Right lung (tissue), 2 donors: ENCODE measurements at regions not wholly inside any gene's neighbourhood (a gene's known extent, or its start where the extent isn't known, plus 50 kb on each side); places are given as distances from the start of the nearest gene placed in this dataset.
A peak's percentile ranks its signal among the peaks of the same experiment; 100 is the strongest.

Source experiments
- DNase-seq, 2 donors: peaks; one replicate each; pipeline ENCODE4 v3.0.0-alpha.2; 2013

DNA sequence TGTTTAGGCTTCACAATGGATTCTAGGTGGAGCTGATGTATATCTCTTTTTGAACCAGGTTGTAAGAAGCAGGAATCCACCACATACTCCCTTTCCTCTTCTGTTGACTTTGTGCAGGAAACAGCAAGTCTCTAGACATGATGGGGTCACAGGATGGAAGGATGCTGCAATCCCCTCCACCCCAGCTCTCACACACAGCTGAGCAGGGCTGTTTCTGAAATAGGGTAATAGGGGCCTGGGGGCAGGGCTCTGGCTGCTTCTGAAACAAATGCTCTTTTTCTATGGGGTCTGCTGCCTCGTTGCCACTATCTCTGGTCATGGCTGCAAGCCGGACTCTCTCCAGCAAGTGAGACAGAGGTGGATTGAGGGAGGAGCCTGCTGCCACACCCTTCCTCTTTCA is 148.9 kb downstream of the SOX11 start:
- DNase-seq = no peak

DNA sequence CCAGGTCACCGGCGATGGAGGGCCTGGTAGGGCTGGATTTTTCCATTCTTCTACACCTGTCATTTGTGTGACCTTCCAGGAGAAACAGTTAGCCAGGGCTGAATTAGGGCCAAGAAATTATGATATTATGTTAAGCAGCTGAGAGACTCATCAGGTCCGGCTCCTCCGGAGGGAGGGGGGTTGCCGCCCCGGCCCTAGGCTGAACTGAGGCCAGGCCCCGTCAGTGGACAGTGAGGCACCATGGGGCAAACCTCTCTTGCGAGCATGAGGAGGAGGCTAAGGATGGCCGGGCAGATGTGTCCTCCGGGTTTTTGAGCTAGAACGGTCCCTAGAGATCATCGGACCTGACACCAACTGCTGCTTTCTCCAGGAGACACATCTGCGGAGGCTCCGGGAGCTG is 150.1 kb downstream of the SOX11 start:
- no peak for DNase-seq

DNA sequence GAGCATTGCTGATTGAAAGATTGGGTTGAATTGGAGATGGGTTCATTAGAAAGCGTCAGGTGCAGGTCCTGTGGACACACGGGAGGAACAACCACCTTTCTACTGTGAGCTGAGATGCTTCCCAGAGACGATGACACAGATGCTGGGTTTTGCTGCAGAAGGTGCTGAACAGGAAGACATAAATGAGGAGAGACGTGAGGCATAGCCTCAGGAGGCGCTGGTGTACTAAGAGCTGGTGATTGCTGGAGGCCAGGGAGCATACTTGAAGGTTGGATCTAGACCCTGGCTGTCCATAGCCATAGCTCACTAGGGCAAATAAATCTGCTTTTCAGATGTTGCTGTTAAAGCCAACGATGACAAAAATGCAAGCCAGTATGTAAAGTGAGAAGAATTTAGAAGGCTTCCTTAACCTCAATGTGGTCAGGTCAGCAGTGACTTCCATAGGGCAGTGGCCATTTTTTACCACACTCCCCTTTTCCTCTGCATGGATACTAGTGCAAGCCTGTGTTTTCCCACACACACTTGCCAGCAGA is 153.7 kb downstream of the SOX11 start:
- DNase-seq = no peak

DNA sequence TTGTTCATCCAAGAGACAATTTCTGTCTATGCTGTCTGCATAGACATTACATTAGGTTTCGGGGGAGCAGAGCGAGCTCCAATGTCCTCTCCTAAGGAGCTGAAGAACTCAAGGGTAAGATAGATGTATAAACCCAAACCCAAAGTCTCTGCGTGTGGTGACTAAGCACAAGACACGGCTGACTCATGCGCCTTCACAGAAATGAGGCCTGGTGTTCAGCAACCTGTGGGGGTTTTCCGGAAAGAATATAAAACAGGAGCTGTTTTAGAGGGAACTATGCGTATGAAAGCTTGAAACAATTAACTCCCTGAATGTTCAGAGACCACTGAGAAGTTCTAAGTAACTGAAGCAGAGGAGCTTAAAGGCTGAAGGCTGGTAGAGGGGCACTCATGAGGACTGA is 154.7 kb downstream of the SOX11 start:
- no peak for DNase-seq

DNA sequence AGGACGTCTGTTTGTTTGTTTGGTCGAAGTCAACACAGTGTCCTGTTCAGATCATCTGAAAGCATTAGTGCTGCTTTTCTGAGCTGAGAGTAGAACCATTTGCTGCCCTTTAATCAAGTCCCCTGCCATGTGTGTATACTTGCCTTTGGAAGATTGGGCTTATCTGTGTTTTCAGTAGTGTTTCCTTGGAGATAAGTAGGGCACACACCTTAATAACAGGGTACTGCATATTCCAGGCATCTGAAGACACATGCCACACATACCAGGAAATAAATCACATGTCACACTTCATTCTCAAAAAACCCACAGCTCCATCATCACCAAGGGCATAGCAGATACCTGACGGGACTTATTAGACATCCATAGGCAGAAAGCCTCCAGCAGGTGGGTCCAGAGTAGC is 157.4 kb downstream of the SOX11 start:
- no peak for DNase-seq

DNA sequence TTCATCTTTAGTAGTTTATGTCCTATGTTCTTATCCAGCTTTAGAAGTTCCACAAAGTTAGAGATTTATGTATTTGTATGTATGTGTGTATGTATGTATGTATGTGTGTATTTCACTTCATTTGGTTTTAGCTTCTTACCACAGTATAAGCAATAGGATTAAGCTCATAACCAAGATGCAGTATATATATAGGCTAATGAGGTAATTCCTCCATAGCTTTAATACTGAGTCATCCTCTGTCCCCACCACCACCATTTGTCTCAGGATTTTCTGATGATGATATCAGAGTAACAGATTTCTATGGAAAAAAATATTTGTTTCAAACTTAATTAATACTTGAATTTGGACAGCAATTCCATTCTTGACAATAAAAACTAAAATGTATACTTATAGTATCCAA is 159.2 kb downstream of the SOX11 start:
- no peak for DNase-seq

DNA sequence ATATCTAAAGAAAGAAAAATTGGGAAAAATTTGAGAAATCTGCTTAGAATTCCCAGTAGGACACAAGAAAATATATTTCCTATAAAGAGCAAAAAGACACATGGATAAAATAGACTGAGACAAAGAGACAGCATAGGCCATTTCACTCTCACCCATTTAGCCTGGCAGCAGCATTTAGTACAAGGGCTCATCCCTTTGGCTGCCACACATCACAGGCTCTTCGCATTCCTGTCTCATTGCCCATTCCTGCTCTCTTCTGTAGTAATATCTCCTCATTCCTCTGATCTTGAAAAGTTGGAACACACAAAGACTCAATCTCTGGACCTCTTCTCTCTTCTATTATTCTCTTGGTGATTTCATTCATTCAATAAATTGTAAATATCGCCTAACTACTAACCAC is 162.6 kb downstream of the SOX11 start:
- no peak for DNase-seq

DNA sequence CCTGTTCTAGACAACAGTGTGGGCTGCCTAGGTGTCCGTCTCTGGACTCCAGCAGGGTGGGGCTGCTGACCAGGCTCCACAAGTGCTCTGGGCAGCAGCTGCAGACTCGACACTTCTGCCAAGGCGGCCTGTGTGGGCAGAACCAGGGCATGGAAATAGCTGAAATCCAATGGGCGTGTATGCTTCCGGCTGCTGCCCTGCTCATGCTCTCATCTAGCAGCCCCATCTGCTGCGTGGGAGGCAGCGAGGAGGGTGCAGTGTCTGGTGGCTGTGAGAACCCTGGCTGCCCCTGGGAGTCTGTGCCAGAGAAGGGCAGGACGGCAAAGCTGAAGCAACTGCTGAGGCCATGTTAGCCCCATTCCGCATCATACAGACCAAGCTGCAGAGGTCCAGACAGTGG is 174.9 kb downstream of the SOX11 start:
- DNase-seq = no peak

DNA sequence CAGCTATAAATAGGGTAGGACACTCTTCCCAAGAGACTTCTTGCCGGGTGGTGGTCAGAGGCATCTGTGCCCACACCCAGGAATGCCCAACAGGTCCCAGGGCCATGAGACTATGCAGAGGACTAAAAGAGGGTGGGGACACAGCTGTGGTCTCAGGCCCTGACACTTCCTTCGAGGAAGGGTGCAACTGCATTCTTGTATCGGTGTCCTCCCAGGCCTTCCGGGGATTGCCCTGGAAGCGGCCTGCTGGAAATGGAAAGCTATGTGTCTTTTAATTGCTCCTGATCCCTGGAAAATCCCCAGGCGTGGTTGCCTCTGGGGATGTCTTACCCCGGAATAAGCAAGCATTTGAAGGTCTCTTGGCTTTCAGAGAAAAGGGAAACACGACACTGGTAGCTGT is 176.7 kb downstream of the SOX11 start:
- no peak for DNase-seq

DNA sequence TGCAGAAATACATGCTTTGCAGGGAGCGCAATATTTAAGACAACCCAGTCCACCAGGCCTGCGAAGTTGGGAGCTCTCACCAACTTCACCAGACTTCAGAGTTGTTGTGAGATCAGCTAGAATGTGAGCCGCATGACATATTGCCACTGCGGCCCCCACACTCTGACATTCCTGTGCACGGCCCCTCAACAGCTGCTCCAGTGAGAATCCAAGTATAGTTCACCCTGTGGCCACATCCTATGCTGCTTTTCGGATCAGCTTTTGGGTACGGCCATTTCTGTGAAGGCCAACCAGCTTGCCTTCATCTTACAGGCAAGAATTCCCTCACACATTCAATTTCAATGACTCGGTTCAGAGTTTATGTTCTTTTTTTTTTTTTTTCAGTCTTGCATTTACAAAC is 177.8 kb downstream of the SOX11 start:
- no peak for DNase-seq

DNA sequence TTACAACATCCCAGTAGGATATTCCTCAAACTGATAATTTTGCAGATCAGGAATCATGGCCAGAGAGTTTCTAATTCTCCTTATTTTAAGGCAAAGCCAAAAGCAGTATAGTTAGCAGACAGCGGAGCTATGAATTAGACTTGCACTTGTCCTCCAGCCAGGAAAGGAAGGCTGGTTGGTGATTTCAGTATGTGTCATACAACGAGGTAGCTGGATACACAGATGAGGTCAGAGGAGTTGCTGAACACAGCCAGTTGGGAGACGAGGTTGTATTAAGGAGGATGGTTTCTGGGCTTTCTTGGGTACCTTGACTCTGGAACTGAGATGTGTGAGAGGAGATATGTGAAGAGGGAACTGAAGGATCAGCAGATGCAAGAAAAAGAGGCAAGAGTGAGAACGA is 185.2 kb downstream of the SOX11 start:
- no peak for DNase-seq

DNA sequence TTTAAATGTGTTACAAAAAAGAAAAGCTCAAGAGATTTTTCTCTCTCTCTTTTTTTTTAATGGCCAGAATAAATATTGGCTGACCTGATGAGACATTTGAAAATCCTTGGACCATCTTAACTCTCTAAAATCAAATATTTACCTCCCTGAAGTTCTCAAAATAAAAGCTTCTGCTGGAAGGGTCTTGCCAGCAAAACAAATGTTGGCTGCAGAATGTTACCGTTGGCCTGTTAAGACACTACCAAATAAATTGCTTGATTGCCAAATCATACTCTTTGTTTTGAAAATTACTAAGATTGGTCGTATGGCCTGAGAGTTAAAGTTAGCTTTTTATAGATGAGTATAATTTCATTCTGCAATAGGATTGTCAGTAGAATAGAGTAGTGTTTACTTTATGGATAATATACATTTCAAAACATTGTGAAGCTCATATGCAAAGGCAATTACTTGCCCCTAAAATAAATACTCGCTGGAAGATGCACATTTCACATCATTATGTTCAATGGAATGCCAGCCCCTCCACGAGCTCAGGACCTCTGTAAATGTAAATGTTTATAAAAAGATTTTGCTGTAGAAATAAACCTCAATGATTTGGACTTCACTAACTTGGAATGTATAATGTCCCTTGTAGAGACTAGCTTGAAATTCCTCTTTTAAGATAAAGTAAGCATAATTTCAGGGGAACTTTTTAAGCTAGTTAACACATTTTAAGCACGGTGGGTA is 193.4 kb downstream of the SOX11 start:
- peak; percentile 52 to 63 for DNase-seq

DNA sequence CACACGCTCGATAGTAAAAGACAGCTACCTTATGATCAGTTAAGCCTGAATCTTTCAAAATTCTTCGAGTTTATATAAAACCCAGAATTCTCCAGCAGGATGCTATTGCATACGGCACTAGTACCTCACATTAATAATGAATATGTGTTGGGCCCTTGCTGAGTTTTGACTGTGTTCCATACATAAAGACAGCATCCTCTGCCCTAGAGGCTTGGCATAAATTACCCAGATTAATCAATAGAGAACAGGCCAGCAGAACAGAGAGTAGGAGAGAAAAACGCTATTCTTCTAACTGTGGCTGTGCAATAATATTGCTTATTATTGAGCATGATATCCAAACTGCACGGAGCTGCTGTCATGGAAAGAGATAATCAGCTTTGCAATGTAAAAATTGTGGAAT is 194.3 kb downstream of the SOX11 start:
- DNase-seq = no peak

DNA sequence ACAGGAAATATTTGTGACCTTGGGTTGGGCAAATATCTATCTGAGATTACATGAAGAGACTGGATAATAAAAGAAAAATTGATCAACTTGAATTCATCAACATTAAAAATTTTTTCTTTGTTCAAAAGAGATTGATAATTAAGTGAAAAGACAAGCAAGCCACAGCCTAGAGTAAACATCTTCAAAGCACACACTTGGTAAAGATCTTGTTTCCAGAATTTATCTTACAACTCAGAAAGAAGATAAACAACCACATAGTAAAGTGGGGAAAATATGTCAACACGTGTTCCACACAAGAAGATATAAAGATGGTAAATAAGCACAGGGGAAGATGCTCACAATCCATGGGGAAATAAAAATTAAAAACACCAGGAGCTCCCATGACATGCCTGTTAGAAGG is 195.9 kb downstream of the SOX11 start:
- DNase-seq = no peak

DNA sequence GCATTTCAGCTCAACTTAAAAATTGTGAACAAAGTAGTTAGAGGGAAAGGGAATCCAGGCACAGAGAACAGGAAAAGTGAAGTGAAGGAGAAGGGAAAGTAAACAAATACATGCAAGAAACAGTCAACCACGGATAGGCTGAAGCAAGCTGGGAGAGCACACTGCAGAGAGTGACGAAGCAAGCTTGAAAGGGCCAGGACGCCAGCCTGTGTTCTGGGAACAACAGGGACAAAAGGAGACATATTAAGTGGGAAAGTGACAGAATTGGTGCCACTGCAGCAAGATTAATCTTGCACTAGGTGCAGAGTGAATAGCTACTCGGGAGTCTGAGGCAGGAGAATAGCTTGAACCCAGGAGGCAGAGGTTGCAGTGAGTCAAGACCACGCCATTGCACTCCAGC is 197.3 kb downstream of the SOX11 start:
- no peak for DNase-seq

DNA sequence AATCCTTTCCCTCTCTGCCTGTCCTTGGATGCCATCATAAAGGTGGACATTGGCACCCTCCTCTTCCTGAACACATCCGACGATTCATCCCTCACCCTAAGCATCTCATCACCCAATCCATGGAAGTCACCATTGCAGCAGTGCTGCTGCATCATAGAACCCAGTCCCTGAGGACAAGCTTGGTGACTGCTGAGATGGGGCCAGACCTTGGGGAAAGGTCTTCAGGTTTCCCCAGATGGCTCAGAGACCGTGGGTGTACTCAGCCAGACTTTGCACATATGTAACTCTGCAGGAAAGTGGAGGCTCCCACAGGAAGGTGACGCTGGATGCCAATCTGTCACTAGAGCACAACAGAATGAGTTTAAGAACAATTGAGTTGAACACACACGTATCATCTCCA is 202.2 kb downstream of the SOX11 start:
- DNase-seq = no peak

DNA sequence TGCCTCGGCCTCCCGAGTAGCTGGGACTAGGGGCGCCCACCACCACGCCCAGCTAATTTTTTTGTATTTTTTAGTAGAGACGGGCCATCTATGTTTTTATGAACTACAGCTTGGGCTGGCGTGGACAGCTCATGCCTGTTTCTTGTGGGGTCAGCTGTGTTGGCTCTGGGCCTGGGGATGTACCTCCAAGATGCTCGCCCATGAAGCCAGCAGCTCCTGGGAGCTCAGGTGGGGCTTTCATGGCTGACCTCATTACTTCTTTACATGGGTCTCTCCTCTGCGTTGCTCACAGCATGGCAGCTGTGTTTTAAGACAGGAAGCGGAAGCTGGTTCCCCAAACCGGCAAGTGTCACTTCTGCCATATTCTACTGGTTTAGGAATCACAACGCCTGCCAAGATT is 203.1 kb downstream of the SOX11 start:
- DNase-seq = no peak

DNA sequence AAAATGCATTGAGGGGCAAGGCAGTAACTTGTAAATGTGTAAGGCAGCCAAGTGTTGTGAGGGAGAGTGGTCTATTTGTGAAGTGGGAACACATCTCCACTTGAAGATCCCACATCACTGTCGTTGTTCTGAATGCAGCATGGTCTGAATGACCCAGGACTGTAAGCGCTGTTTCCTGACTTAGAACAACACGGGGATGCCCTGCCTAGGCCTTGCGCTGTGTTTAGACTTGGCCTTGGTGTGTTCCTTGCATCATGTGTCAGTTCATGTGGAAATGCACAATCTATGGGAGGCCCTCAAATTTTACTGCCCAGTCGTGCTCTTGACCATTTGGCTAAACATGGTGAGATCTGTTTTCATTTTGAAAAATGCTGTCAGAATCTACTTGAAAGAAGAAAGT is 205.1 kb downstream of the SOX11 start:
- DNase-seq = no peak

DNA sequence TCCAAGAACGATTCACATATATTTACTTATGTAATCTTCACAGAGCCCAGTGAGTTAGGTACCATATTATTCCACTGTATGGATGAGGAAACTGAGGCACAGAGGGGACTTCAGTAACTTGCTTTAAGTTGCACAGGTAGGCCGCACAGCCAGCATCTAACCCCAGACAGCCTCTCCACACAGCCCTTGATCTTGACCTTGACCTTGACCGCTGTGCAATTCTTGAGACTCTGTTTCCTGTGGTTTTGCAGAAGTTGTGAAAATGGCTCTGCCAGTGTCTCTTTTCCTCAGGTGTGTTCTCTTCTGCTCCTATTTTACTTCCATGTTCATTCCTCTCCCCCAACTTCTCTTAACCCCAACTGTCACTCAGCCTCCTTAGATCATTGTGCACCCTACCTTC is 206.5 kb downstream of the SOX11 start:
- DNase-seq = no peak

DNA sequence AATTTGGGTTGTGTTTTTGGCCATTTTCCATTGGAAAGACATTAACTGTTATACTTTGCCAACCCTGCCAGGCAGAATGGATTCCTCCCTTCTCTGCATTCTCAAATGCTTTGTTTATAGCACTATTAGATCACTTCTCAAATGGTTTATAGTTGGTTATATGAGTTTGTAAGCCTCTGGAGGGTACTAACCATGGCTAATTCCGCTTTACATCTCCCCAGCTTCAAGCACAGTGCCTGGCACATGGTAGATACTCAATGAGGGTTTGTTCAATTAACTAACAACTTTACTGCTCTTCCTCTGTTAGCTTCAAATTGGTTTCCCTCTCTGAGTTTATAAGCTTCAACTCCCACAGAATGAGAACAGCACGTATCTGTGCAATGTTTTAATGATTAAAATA is 213.5 kb downstream of the SOX11 start:
- DNase-seq = no peak

DNA sequence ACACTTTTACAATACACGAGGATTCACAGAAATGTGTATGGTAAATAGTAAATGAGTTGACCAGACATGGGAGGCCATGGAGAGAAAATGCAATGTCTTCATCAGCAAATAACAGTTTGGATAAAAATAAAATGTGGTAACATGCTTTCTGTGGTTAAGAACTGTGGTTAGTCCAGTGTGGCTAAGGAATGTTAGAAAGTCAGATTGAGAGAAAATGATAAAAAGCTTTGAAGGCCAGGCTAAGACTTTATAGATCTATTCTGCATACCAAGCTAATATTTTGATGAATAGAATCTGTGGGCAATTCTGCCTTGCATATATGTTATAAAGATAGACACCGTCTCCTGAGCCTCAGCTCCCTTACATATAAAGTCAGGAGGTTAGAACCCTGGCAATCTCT is 215.9 kb downstream of the SOX11 start:
- no peak for DNase-seq

DNA sequence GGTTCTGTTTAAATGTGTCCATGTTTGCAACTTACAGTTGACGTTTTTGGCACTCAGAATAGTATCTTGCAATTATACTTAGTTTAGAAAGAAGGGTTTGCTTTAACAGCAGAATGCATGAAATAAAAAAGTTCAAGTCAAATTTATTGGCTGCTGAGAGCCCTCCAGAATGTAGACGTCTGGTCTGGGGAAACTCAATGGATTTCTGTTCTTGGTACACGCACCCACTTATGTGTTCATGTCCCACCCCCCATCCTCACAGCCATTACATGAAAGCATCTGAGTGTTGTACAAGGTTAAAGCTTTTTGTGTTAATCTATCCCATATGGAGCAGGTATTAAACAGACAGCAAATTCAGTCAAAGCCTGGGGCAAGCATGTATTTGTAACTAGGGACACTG is 219.5 kb downstream of the SOX11 start:
- DNase-seq = no peak

DNA sequence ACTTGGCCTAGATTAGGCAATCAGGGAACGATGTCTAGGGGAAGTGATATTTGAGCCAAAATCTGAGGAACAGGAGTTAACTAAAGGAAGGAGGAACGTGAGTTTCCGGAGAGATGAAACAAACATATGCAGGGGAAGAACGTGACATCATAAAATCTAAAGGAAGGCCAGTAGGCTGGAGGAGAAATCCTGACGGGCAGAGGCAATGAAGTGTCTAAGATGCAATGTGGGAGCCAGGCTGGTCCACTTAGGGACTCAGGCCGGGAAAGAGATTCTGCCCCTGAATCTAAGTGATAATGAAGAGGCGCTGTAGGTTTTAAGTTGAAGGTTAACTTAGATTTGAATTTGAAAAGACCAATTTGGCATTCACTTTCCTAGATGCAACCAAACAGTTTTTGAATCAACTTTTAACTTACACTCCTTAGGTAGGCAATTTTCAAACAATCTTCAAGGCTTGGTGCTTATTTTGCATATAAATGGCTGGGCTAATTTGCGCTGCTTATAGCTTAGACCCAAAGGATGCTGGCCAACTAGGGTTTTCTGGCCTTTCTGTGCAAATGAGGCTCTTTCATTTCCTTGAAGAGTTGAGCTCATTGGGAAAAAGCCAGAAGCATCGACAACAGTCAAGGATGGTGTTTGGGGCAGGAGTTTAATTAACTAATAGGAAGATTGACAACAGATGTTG is 221.7 kb downstream of the SOX11 start:
- DNase-seq = no peak
